Kidney epithelial cell (primary cell): ENCODE measurements at regions not wholly inside any gene's neighbourhood (a gene's known extent, or its start where the extent isn't known, plus 50 kb on each side); places are given as distances from the start of the nearest gene placed in this dataset.
A peak's percentile ranks its signal among the peaks of the same experiment; 100 is the strongest.

Source experiments
- DNase-seq: peaks from one replicate; pipeline ENCODE4 v3.0.0-alpha.2; 2010; ENCODE audit warnings: low read depth
- H3K27me3 ChIP-seq: 2 replicates; pipeline ENCODE4 v1.6.0; 2011; ENCODE audit warnings: low read length; ENCODE audit not compliant: control insufficient read depth, insufficient read depth
- H3K36me3 ChIP-seq: 2 replicates; pipeline ENCODE4 v1.5.1; 2011; ENCODE audit warnings: low read length; ENCODE audit not compliant: control insufficient read depth, insufficient read depth
- H3K4me3 ChIP-seq: 2 replicates; pipeline ENCODE4 v1.5.1; 2011; ENCODE audit warnings: low read depth, mild to moderate bottlenecking, control low read depth, low read length
- CTCF ChIP-seq: IDR thresholded peaks from 2 replicates; pipeline ENCODE4 v1.5.1; 2011; ENCODE audit warnings: mild to moderate bottlenecking, moderate library complexity, low read length, control low read depth, inconsistent platforms; ENCODE audit not compliant: insufficient read depth, poor library complexity, severe bottlenecking

GRCh38 chr16:73202161-73202729 lies 154.3 kb upstream of the ZFHX3 start:
- Histone ChIP-seq H3K36me3 (no peaks in the 10 kb centered on the region), H3K27me3 (no peaks in the 10 kb centered on the region), H3K4me3 (no peak overlapping the region)
- no peak for TF ChIP-seq CTCF
- no peak for DNase-seq

GRCh38 chr16:73199214-73199613 lies 151.3 kb upstream of the ZFHX3 start:
- Histone ChIP-seq H3K36me3 (no peaks in the 10 kb centered on the region), H3K27me3 (no peaks in the 10 kb centered on the region), H3K4me3 (no peak overlapping the region)
- DNase-seq, result no peak
- TF ChIP-seq CTCF, result peak; percentile 6

- no peak for TF ChIP-seq CTCF
- Histone ChIP-seq H3K4me3 (no peak overlapping the region), H3K27me3 (no peaks in the 10 kb centered on the region), H3K36me3 (no peaks in the 10 kb centered on the region)
- no peak for DNase-seq
Measured at GRCh38 chr16:73198481-73198880, 150.6 kb upstream of the ZFHX3 start.

DNA sequence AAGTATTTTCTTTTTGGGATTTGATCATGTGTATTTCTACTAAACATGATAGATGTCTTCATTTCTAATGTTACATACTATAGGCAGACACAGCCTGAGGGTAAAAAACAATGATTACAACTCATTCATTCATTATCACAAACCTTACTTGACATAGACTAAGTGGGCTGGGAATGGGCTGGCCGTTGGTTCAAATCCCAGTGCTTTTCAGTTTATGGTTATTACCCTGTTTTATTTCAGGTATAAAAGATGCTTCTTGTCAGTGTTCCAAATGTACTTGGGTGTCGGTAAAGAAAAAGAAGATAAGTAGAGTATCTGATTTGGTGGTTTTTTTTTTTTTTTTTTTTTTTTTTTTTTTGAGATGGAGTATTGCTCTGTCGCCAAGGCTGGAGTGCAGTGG lies 149.7 kb upstream of the ZFHX3 start:
- no peak for TF ChIP-seq CTCF
- Histone ChIP-seq H3K4me3 (no peak overlapping the region), H3K27me3 (no peaks in the 10 kb centered on the region), H3K36me3 (no peaks in the 10 kb centered on the region)
- no peak for DNase-seq

DNA sequence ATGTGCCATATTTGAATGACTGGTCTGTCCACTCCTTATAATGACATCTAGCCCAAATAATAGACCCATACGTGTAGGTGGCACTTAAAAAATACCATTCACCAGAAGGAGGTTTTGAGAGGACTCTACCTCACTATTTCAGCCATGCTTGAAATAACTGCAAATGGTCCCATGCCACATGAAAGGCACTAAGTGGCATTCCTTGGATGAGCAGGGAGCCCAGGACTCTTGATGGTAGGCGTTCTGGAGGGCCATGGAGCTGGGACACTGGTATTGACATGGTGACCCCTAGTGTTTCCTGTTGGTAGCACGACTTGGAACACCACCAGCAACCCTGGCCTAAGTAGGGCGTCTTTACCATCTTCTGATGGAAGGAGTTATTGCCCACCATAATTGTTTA lies 148.7 kb upstream of the ZFHX3 start:
- Histone ChIP-seq H3K27me3 (peaks cover 2% of the 10 kb centered on the region), H3K36me3 (no peaks in the 10 kb centered on the region), H3K4me3 (no peak overlapping the region)
- DNase-seq, result no peak
- TF ChIP-seq CTCF, result peak; percentile 57

- TF ChIP-seq CTCF, result no peak
- DNase-seq, result no peak
Measured at GRCh38 chr16:73193464-73193863, 145.5 kb upstream of the ZFHX3 start.

More at GRCh38 chr16:73193464-73193863, 145.5 kb upstream of the ZFHX3 start:
- Histone ChIP-seq H3K27me3 (peaks cover 4% of the 10 kb centered on the region), H3K4me3 (no peak overlapping the region), H3K36me3 (no peaks in the 10 kb centered on the region)
